ENCODE measurements at regions not wholly inside any gene's neighbourhood (a gene's known extent, or its start where the extent isn't known, plus 50 kb on each side); places are given as distances from the start of the nearest gene placed in this dataset.
A peak's percentile ranks its signal among the peaks of the same experiment; 100 is the strongest.

GRCh38 chr11:130526846-130527245 is 78.4 kb downstream of the ADAMTS15 start:
- Histone ChIP-seq H3K9me3 (ENCODE audit: control insufficient read depth, low read length) (no peaks in the 10 kb centered on the region), H3K4me1 (ENCODE audit: control insufficient read depth, insufficient read depth, low read length) (peaks cover 46% of the 10 kb centered on the region), H3K9ac (ENCODE audit: low read length) (no peak overlapping the region), H3K4me3 (ENCODE audit: low read length) (no peak overlapping the region), H3K36me3 (ENCODE audit: control insufficient read depth, insufficient read depth, low read length, severe bottlenecking) (no peaks in the 10 kb centered on the region), H3K27me3 (replicated peaks; ENCODE audit: control insufficient read depth, insufficient read depth, low read length) (no peaks in the 10 kb centered on the region)
- no peak for DNase-seq (ENCODE audit: low read depth)

DNA sequence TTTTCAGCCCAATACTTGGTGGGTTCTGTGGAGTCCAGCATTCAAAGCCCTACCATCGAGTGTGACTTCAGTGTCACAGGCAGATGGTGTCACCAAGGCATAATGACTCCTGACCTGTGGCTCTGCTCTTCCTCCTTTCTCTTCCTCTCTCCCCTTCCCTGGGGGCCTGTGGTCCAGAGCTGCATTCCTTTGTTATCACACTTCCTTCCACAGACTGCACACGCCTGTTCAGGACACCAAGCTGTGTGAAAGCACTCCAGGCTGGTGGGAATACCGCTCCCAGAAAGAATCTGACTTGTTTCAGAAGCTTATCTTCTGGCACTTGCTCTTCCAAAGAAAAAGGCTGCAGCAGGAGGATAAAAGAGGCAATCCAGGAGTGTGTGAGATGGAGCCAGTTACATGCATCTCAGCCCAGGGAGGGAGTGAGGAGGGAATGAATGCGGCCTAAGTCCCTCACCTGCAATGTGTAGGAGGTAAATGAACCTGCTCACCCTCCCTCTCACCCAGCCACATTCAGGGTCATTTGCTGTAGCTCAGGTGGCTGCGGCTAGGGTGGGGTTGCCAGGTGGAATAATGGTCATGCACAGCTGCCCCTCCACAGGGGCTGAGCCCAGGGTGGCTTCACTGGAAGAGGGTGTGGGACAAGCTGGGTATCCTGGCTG is 79.3 kb downstream of the ADAMTS15 start:
- H3K9me3 ChIP-seq (ENCODE audit: control insufficient read depth, low read length): no peaks in the 10 kb centered on the region
- H3K36me3 ChIP-seq (ENCODE audit: control insufficient read depth, insufficient read depth, low read length, severe bottlenecking): no peaks in the 10 kb centered on the region
- H3K9ac ChIP-seq (ENCODE audit: low read length): no peak overlapping the region
- DNase-seq (ENCODE audit: low read depth): peak; percentile 36
- no peak overlapping the region for H3K4me3 ChIP-seq (ENCODE audit: low read length)
- H3K27me3 ChIP-seq (replicated peaks; ENCODE audit: control insufficient read depth, insufficient read depth, low read length): no peaks in the 10 kb centered on the region
- H3K4me1 ChIP-seq (ENCODE audit: control insufficient read depth, insufficient read depth, low read length): peaks cover 39% of the 10 kb centered on the region

DNA sequence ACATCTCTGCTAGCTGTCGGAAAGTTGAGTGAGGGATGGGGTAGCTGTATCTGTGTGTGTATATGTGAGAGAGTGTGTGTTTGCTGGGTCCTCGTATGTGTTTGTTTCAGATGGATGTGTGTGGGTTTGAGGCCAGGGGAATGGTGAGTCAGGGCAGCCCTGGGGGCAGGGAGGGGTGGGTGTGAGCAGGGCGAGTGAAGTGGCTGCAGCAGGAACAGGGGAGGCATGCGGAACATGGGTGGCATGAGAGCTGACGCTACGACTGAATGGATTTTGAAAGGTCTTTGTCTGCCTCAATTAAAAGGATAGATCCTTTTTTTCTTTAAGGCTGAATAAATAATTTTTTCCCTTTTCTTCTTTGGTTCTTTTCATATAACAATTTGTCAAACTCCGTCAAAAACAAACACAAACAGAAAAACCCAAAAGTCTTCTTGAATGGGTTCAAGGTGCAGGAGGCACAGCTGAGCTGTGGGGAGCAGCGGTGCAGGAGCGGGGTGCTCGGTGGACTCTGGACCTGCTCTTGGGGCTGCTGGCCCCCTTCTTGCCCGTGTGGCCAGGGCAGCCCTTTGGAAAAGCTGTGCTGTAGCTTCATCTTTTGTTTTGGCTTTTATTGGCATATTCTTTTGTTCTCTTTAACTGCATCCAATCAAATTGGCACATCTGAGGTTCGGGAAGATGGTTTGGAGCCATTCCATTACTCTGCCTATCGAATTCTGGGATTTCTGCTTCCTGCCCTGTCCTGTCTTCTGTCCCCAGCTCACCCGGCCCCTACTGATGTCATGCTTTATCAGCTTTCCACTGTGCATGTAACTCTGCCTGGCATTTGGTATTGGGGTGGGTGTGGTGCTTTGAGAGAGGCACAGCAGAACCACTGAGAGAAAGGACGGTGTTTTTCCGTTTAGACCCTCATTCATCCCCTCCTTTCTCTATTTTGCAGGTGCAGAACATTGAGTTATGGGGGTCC is 80.1 kb downstream of the ADAMTS15 start:
- Histone ChIP-seq H3K4me1 (ENCODE audit: control insufficient read depth, insufficient read depth, low read length) (peaks cover 31% of the 10 kb centered on the region), H3K4me3 (ENCODE audit: low read length) (no peak overlapping the region), H3K9ac (ENCODE audit: low read length) (no peak overlapping the region), H3K9me3 (ENCODE audit: control insufficient read depth, low read length) (no peaks in the 10 kb centered on the region), H3K36me3 (ENCODE audit: control insufficient read depth, insufficient read depth, low read length, severe bottlenecking) (no peaks in the 10 kb centered on the region), H3K27me3 (replicated peaks; ENCODE audit: control insufficient read depth, insufficient read depth, low read length) (no peaks in the 10 kb centered on the region)
- peak; percentile 24 for DNase-seq (ENCODE audit: low read depth)

DNA sequence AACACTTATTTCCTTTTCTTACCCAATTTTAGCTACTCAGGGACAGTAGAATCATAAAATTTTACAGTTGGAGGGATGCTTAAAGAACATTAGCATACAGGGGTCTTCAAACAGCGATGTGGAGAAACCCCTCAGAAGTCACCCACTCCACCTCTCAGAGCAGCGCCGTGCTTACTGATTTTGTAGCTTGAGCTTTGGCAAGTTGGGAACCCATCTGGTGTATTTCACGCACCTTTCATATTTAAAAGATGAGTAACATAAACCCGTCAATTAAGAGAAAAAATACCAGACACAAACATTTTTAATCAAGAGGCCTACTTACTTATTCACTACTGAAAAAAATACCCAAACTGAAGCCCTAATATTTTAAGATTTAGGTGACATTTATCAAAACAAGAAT is 80.9 kb downstream of the ADAMTS15 start:
- no peaks in the 10 kb centered on the region for H3K36me3 ChIP-seq (ENCODE audit: control insufficient read depth, insufficient read depth, low read length, severe bottlenecking)
- no peak overlapping the region for H3K4me3 ChIP-seq (ENCODE audit: low read length)
- no peak for DNase-seq (ENCODE audit: low read depth)

DNA sequence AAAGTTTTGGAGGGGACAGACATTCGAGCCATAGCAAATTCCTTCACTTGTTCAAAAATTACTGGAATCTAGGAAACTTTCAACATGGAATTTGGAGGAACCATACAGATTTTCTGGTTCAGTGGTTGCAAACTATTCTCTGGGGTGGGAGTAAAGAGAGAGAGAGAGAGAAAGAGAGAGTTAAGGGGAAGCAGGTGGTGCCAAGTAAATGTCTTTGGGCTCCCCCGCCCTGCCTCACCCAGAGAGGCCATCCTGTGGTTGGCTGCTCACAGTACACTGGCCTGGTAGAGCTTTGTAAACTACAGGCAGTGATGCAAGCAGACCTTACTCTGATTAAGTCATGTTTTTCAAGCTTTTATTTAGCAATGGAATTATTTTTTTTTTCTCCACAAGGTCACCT is 82.6 kb downstream of the ADAMTS15 start:
- no peaks in the 10 kb centered on the region for H3K27me3 ChIP-seq (replicated peaks; ENCODE audit: control insufficient read depth, insufficient read depth, low read length)
- peak; percentile 89 for DNase-seq (ENCODE audit: low read depth)
- H3K4me3 ChIP-seq (ENCODE audit: low read length): no peak overlapping the region
- H3K36me3 ChIP-seq (ENCODE audit: control insufficient read depth, insufficient read depth, low read length, severe bottlenecking): no peaks in the 10 kb centered on the region
- no peak overlapping the region for H3K9ac ChIP-seq (ENCODE audit: low read length)
- peaks cover 25% of the 10 kb centered on the region for H3K4me1 ChIP-seq (ENCODE audit: control insufficient read depth, insufficient read depth, low read length)
- no peaks in the 10 kb centered on the region for H3K9me3 ChIP-seq (ENCODE audit: control insufficient read depth, low read length)

More for the DNA sequence above, 80.9 kb downstream of the ADAMTS15 start:
- Histone ChIP-seq H3K27me3 (replicated peaks; ENCODE audit: control insufficient read depth, insufficient read depth, low read length) (no peaks in the 10 kb centered on the region), H3K9me3 (ENCODE audit: control insufficient read depth, low read length) (no peaks in the 10 kb centered on the region), H3K4me1 (ENCODE audit: control insufficient read depth, insufficient read depth, low read length) (peaks cover 25% of the 10 kb centered on the region), H3K9ac (ENCODE audit: low read length) (no peak overlapping the region)

GRCh38 chr11:130533113-130533798 is 84.8 kb downstream of the ADAMTS15 start:
- no peak overlapping the region for H3K4me3 ChIP-seq (ENCODE audit: low read length)
- H3K36me3 ChIP-seq (ENCODE audit: control insufficient read depth, insufficient read depth, low read length, severe bottlenecking): no peaks in the 10 kb centered on the region
- no peak overlapping the region for H3K9ac ChIP-seq (ENCODE audit: low read length)
- no peaks in the 10 kb centered on the region for H3K27me3 ChIP-seq (replicated peaks; ENCODE audit: control insufficient read depth, insufficient read depth, low read length)
- no peaks in the 10 kb centered on the region for H3K9me3 ChIP-seq (ENCODE audit: control insufficient read depth, low read length)
- peaks cover 22% of the 10 kb centered on the region for H3K4me1 ChIP-seq (ENCODE audit: control insufficient read depth, insufficient read depth, low read length)
- DNase-seq (ENCODE audit: low read depth): no peak

DNA sequence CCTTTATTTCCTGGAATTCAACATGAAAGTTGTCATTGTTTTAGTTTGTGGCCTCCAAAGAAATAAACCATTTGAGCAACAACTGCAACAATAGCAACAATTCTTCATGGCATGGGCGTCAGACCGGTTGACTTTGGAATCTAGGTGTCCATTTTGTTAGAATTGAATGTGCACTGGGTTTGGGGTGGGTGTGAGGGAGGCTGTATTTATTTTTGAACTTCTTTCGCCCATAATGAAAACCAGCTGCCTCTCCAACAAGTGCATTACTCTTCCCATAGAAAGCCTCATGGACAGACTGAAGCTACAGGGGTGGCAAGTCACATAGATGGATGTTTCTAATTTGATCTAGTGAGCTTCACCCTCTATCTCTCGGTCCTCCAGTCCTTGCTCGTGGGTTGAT is 85.4 kb downstream of the ADAMTS15 start:
- DNase-seq (ENCODE audit: low read depth): no peak
- no peak overlapping the region for H3K9ac ChIP-seq (ENCODE audit: low read length)
- no peaks in the 10 kb centered on the region for H3K9me3 ChIP-seq (ENCODE audit: control insufficient read depth, low read length)
- H3K36me3 ChIP-seq (ENCODE audit: control insufficient read depth, insufficient read depth, low read length, severe bottlenecking): no peaks in the 10 kb centered on the region
- H3K27me3 ChIP-seq (replicated peaks; ENCODE audit: control insufficient read depth, insufficient read depth, low read length): no peaks in the 10 kb centered on the region
- H3K4me3 ChIP-seq (ENCODE audit: low read length): no peak overlapping the region
- H3K4me1 ChIP-seq (ENCODE audit: control insufficient read depth, insufficient read depth, low read length): peaks cover 21% of the 10 kb centered on the region

DNA sequence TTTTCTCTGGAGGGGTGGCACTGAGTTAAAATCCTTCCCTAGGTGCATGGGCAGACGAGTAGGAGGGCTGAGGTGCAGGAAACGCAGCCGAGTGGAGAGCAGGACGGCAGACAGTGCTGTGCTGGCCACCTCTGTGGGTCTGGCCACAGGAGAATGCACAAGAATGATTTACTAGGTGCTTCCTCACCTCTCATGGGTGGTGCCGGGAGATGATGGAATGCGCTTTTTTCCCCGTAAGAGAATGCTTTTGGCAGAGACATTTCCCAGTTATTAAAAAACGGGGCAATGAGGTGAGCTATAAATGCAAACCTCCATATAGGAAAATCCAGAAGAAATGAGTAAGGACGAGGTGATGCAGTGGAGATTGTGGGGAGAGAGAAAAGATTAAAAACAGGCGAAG is 86.1 kb downstream of the ADAMTS15 start:
- DNase-seq (ENCODE audit: low read depth): no peak
- Histone ChIP-seq H3K4me3 (ENCODE audit: low read length) (no peak overlapping the region), H3K9me3 (ENCODE audit: control insufficient read depth, low read length) (no peaks in the 10 kb centered on the region), H3K4me1 (ENCODE audit: control insufficient read depth, insufficient read depth, low read length) (peaks cover 21% of the 10 kb centered on the region), H3K9ac (ENCODE audit: low read length) (no peak overlapping the region), H3K27me3 (replicated peaks; ENCODE audit: control insufficient read depth, insufficient read depth, low read length) (no peaks in the 10 kb centered on the region), H3K36me3 (ENCODE audit: control insufficient read depth, insufficient read depth, low read length, severe bottlenecking) (no peaks in the 10 kb centered on the region)

- Histone ChIP-seq H3K9me3 (ENCODE audit: control insufficient read depth, low read length) (no peaks in the 10 kb centered on the region), H3K4me1 (ENCODE audit: control insufficient read depth, insufficient read depth, low read length) (peaks cover 21% of the 10 kb centered on the region), H3K36me3 (ENCODE audit: control insufficient read depth, insufficient read depth, low read length, severe bottlenecking) (no peaks in the 10 kb centered on the region), H3K4me3 (ENCODE audit: low read length) (no peak overlapping the region), H3K27me3 (replicated peaks; ENCODE audit: control insufficient read depth, insufficient read depth, low read length) (no peaks in the 10 kb centered on the region), H3K9ac (ENCODE audit: low read length) (no peak overlapping the region)
- no peak for DNase-seq (ENCODE audit: low read depth)
These were observed 87.1 kb downstream of the ADAMTS15 start for GRCh38 chr11:130535520-130535919.

GRCh38 chr11:130536106-130537040 is 87.9 kb downstream of the ADAMTS15 start:
- peaks cover 14% of the 10 kb centered on the region for H3K4me1 ChIP-seq (ENCODE audit: control insufficient read depth, insufficient read depth, low read length)
- H3K9ac ChIP-seq (ENCODE audit: low read length): no peak overlapping the region
- H3K36me3 ChIP-seq (ENCODE audit: control insufficient read depth, insufficient read depth, low read length, severe bottlenecking): no peaks in the 10 kb centered on the region
- DNase-seq (ENCODE audit: low read depth): no peak
- no peaks in the 10 kb centered on the region for H3K9me3 ChIP-seq (ENCODE audit: control insufficient read depth, low read length)
- H3K27me3 ChIP-seq (replicated peaks; ENCODE audit: control insufficient read depth, insufficient read depth, low read length): no peaks in the 10 kb centered on the region
- no peak overlapping the region for H3K4me3 ChIP-seq (ENCODE audit: low read length)

All from adipocyte (in vitro differentiated cells).